ENCODE measurements at regions not wholly inside any gene's neighbourhood (a gene's known extent, or its start where the extent isn't known, plus 50 kb on each side); places are given as distances from the start of the nearest gene placed in this dataset.

- TF ChIP-seq STAT6 (CRISPR knock-in tag; IDR thresholded peaks at IDR 0.05) (no peak), NRF1 (conservative IDR thresholded peaks at IDR 0.05 in 1 of 2, IDR thresholded peaks at IDR 0.05 in 1 of 2) (no peak), CGGBP1 (CRISPR knock-in tag; IDR thresholded peaks at IDR 0.05) (no peak), MLX (CRISPR knock-in tag; conservative IDR thresholded peaks at IDR 0.05) (no peak), TAL1 (IDR thresholded peaks at IDR 0.05) (no peak), HDAC6 (IDR thresholded peaks at IDR 0.05; ENCODE audit: low read depth, low read length) (no peak), XRCC5 (IDR thresholded peaks at IDR 0.05; ENCODE audit: low read depth, low read length) (no peak), ZBTB26 (CRISPR knock-in tag; IDR thresholded peaks at IDR 0.05) (no peak)
Measured at GRCh38 chr1:232568906-232569553, 60.9 kb downstream of the SIPA1L2 start (continued).

Measured in K562 (cell line).